ENCODE measurements at regions not wholly inside any gene's neighbourhood (a gene's known extent, or its start where the extent isn't known, plus 50 kb on each side); places are given as distances from the start of the nearest gene placed in this dataset.

- no peak for ATAC-seq
- TF ChIP-seq ZFP3 (CRISPR knock-in tag; IDR thresholded peaks at IDR 0.05), result no peak
- no peak for TF ChIP-seq RARB (CRISPR knock-in tag; IDR thresholded peaks at IDR 0.05)
- TF ChIP-seq SNAI2 (CRISPR knock-in tag; IDR thresholded peaks at IDR 0.05), result no peak
- TF ChIP-seq ZFP30 (CRISPR knock-in tag; IDR thresholded peaks at IDR 0.05), result no peak
- TF ChIP-seq TOX (CRISPR knock-in tag; IDR thresholded peaks at IDR 0.05; ENCODE audit: borderline replicate concordance), result no peak
- no peak for TF ChIP-seq ARNTL (CRISPR knock-in tag; IDR thresholded peaks at IDR 0.05; ENCODE audit: borderline replicate concordance, low read depth)
- no peak for TF ChIP-seq OSR1 (CRISPR knock-in tag; IDR thresholded peaks at IDR 0.05)
- no peak for TF ChIP-seq PATZ1 (CRISPR knock-in tag; IDR thresholded peaks at IDR 0.05; ENCODE audit: borderline replicate concordance)
- TF ChIP-seq GLIS3 (CRISPR knock-in tag; IDR thresholded peaks at IDR 0.05), result no peak
- no peak for TF ChIP-seq ZNF70 (CRISPR knock-in tag; IDR thresholded peaks at IDR 0.05)
- TF ChIP-seq CREB5 (CRISPR knock-in tag; IDR thresholded peaks at IDR 0.05; ENCODE audit: low read depth), result no peak
- TF ChIP-seq CSDC2 (CRISPR knock-in tag; IDR thresholded peaks at IDR 0.05), result no peak
- no peak for TF ChIP-seq ZNF8 (CRISPR knock-in tag; IDR thresholded peaks at IDR 0.05)
- TF ChIP-seq TCF4 (CRISPR knock-in tag; IDR thresholded peaks at IDR 0.05; ENCODE audit: borderline replicate concordance), result no peak
- no peak for TF ChIP-seq CSRNP3 (CRISPR knock-in tag; IDR thresholded peaks at IDR 0.05)
- no peak for TF ChIP-seq ZC3H10 (CRISPR knock-in tag; IDR thresholded peaks at IDR 0.05)
Observed at GRCh38 chr10:64463406-64463805, 942.2 kb downstream of the REEP3 start.

GRCh38 chr10:64465653-64466052 is 944.5 kb downstream of the REEP3 start:
- TF ChIP-seq TCF4 (CRISPR knock-in tag; IDR thresholded peaks at IDR 0.05; ENCODE audit: borderline replicate concordance), result no peak
- TF ChIP-seq ZNF8 (CRISPR knock-in tag; IDR thresholded peaks at IDR 0.05), result no peak
- TF ChIP-seq ISL1 (CRISPR knock-in tag; IDR thresholded peaks at IDR 0.05), result no peak
- no peak for TF ChIP-seq GLIS3 (CRISPR knock-in tag; IDR thresholded peaks at IDR 0.05)
- no peak for TF ChIP-seq OSR1 (CRISPR knock-in tag; IDR thresholded peaks at IDR 0.05)
- TF ChIP-seq PATZ1 (CRISPR knock-in tag; IDR thresholded peaks at IDR 0.05; ENCODE audit: borderline replicate concordance), result no peak
- no peak for TF ChIP-seq TSHZ2 (CRISPR knock-in tag; IDR thresholded peaks at IDR 0.05)
- no peak for TF ChIP-seq CREB5 (CRISPR knock-in tag; IDR thresholded peaks at IDR 0.05; ENCODE audit: low read depth)
- TF ChIP-seq CSRNP3 (CRISPR knock-in tag; IDR thresholded peaks at IDR 0.05), result no peak
- no peak for TF ChIP-seq BACH2 (CRISPR knock-in tag; IDR thresholded peaks at IDR 0.05; ENCODE audit: borderline replicate concordance)
- no peak for TF ChIP-seq CSDC2 (CRISPR knock-in tag; IDR thresholded peaks at IDR 0.05)
- no peak for TF ChIP-seq RARB (CRISPR knock-in tag; IDR thresholded peaks at IDR 0.05)
- no peak for TF ChIP-seq TOX (CRISPR knock-in tag; IDR thresholded peaks at IDR 0.05; ENCODE audit: borderline replicate concordance)
- no peak for TF ChIP-seq ZFP3 (CRISPR knock-in tag; IDR thresholded peaks at IDR 0.05)
- no peak for TF ChIP-seq ZFP30 (CRISPR knock-in tag; IDR thresholded peaks at IDR 0.05)
- TF ChIP-seq POU6F1 (CRISPR knock-in tag; IDR thresholded peaks at IDR 0.05; ENCODE audit: borderline replicate concordance, low read depth), result no peak
- TF ChIP-seq ESRRG (CRISPR knock-in tag; IDR thresholded peaks at IDR 0.05), result no peak
- no peak for ATAC-seq
